Activated T-helper 1 cell treated with Interleukin-2 at 50 U/mL for 16 hours (primary cell): ENCODE measurements at regions not wholly inside any gene's neighbourhood (a gene's known extent, or its start where the extent isn't known, plus 50 kb on each side); places are given as distances from the start of the nearest gene placed in this dataset.

Source experiments
- DNase-seq: peaks from one replicate; pipeline ENCODE4 v3.0.0-alpha.2; 2020; ENCODE audit warnings: low read depth

DNA sequence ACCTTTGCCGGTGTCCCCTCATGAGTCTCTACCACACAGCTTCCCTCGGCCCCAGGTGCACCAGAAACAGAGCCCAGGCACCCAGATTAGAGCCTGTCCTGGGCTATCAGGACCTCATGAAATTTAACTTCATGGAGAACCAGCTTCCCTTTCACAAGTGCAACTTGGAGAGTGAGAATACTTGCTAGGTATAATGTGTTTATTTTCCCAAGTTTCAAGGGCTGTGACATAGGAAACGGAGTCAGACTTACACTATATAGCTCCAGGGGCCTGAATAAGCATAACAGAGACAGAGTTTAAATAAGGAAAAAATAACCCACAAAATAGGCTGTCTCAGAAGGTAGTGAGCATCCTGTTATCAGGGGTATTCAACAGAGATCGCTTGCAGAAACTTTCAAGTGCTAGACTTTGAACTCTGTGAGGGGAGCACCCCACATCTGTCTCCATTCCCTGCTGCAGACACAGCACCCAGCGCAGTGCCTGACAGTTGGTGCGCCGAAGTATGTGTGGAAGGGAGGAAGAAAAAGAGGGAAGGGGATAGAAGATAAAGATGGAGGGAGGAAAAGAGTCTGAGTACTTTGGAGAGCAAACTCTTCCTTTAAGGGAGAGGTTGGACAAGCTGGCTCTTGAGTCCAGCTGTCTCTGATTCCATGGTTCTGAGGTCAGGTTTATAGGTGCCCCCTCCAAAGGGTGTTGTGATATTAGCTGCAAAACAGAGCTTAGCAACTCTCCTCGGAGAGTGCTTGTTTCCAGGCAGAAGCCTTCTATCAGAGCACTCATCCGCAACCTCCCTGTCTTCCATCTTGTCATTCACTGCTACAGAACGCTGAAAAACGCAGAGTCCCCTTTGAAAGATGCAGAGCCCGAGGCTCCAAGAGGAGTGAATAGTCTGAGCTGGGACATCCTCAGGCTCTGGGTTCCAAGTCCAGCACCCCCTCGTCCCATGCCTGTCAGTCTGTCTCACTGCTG, 84.8 kb downstream of the CPN2 start:
- DNase-seq: no peak

GRCh38 chr3:194267744-194268653, 83.1 kb downstream of the CPN2 start:
- no peak for DNase-seq

DNA sequence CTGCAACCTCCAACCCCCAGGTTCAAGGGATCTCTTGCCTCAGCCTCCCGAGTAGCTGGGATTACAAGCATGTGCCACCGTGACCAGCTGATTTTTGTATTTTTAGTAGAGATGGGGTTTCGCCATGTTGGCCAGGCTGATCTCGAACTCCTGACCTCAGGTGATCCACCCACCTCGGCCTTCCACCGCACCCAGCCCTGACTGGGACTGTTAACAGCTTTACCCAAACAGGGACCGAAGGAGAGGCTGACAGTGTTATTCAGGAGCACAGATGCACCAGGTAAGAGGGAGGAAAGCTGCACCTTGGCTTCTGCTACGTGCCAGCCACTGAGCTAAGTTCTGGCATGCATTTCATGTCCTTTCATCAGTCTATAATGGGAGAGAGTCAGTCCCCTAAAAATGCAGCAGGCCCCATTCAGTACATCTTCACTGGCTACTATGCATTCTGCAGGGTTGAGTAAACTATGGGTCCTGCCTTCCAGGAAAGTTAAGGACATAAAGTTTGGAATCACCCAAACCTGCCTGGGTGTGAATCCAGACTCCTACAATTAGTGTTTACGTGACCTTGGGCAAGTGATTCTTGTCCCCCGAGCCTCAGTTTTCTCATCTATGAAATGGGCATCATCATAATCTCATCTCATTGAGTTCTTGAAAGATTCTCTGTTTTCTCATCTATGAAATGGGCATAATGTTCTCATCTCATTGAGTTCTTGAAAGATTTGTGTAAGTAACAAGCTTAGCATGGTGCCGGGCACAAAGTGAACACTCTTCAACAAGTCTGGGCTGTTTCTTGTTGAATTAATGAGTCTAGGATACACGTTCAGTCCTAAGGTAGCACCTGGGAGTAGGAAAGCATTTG, 82.2 kb downstream of the CPN2 start:
- DNase-seq: no peak

GRCh38 chr3:194269610-194270145, 81.5 kb downstream of the CPN2 start:
- DNase-seq: no peak

- no peak for DNase-seq
Measured at GRCh38 chr3:194270627-194271459, 80.3 kb downstream of the CPN2 start.

DNA sequence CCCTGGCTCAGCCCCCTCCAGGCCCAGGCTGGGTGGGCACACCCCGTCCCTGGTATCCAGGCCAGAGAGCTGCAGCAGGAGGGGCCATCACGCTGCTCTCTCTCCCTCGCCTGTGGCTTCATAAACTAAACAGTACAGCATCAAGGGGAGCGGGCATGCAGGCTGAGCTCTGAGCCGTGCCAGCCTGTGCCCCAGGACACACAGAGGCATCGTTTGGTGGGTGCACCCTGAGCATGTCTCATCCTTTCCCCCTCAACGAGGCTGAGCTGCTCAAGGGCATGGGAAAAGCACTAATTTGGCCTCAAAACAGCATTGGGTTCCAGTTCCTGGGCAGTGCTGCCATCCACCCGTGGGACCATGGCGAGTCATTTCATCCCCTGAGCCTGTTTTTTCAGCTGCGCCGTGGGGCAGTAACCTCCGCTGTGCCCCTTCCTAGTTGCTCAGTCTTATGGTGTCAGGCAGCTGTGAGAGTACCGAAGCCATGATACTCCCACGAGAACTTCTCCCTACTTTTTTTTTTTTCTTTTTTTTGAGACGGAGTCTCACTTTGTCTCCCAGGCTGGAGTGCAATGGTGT, 79.6 kb downstream of the CPN2 start:
- no peak for DNase-seq

DNA sequence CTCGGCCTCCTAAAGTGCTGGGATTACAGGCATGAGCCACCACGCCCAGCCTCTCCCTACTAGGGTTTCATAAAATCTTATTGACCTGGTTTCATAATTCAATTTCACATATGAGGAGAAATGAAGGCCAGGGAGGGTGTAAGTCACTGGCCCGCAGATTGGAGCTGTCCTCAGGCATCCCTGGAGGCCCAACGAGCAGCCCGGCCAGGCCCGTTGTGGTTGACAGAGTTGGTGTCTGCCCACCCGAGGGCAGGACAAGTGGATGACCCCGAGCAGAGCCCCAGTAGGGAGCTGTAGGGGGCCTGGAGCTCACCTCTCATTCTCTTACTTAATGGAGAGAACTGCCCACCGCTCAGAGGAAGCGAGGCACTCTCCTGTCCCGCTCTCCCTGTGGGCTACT, 78.9 kb downstream of the CPN2 start:
- DNase-seq: no peak

GRCh38 chr3:194272861-194273742, 78.0 kb downstream of the CPN2 start:
- DNase-seq: no peak

DNA sequence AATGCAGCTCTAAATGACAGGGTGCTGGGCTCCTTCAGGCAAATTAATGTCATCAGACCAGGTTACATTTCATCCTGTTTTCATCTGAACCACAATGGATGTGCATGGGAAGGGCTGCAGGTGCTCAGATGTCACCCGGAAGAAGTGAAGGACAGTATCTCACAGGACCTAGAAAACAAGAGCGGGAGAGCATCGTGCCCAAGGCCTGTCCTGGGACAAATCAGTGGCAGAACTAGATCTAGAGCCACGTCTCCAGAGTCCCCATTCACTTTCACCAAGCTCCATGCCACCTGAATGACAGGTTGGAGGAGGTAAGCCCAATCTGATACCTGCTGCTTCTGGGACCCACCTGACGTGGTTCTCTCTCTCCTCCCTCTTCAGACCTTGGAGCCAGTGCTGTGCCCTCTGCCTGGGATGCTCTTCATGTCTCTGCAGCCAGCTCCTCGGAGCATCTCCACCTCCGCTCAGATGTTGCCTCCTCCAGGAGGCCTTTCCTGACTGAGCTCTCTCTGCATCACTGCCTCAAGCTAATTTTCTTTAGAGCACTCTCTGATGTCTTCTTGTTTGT, 77.3 kb downstream of the CPN2 start:
- no peak for DNase-seq

- DNase-seq: no peak
Measured at GRCh38 chr3:194274424-194275085, 76.6 kb downstream of the CPN2 start.

DNA sequence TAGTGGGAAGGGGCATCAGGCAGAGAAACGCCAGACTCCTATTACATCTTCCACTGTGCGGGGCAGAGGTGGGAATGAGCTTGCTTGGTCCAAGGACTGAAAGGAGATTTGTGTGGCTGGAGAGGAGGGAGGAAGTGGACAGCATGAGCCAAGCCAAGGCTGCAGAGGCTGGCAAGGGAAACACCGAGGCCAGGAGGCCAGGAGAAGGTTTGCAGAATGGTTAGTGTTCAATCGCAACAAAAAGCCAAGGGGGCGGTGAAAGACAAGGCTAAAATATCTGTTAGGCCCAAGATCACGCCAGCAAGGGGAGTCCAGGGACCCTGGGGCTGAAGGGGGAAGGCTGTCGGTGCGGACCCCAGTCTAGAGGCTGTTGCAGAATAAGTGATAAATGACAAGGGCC, 75.8 kb downstream of the CPN2 start:
- no peak for DNase-seq

- DNase-seq: no peak
Measured at GRCh38 chr3:194275721-194276120, 75.4 kb downstream of the CPN2 start.

GRCh38 chr3:194276768-194277103, 74.4 kb downstream of the CPN2 start:
- no peak for DNase-seq

DNA sequence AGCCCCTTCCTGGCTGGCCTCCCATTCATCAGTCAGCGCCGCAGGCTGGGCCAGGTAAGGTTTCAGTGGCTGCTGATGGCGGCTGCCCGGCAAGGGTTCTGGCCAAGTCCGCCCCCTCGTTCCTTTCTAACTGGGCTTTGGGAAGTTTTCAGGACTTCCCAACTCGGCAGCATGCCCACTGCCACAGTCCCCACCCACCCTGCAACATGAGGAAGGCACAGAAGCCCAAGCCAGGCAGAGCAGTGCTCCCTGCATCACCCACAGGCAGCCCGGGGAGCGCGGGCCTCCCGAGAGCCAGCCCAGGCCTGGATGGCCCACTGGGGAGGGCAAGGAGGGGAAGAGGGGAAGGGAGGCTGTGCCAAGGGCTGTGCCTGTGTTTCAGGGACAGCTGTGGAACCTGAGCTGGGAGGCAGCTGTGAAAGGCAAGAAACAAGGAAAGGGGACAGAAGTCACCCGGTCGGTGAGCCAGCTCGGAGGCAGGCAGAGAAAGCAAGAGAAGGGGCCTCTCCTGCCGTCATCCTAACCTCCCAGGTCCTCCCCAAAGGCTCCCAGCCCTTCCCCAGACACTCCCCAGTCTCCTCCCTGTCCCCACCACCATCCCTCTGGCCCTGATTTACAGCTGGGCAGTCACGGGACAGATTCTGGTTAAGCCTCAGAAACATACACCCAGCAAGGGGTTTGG, 73.9 kb downstream of the CPN2 start:
- no peak for DNase-seq

- DNase-seq: no peak
Measured at GRCh38 chr3:194277786-194278130, 73.4 kb downstream of the CPN2 start.

- DNase-seq: no peak
Measured at GRCh38 chr3:194278186-194278845, 72.8 kb downstream of the CPN2 start.

GRCh38 chr3:194279101-194279500, 72.0 kb downstream of the CPN2 start:
- no peak for DNase-seq
